Hepatocyte (in vitro differentiated cells): ENCODE measurements at regions not wholly inside any gene's neighbourhood (a gene's known extent, or its start where the extent isn't known, plus 50 kb on each side); places are given as distances from the start of the nearest gene placed in this dataset.

Experiments used
- CTCF ChIP-seq: fragments of 200-600 bp; sonication (generic); IDR thresholded peaks from 2 replicates; pipeline ENCODE4 v1.5.1; 2016; ENCODE audit warnings: antibody characterized with exemption, mild to moderate bottlenecking; ENCODE audit not compliant: poor library complexity
- EZH2 ChIP-seq: fragments of 200-600 bp; sonication (generic); IDR thresholded peaks from 2 replicates; pipeline ENCODE4 v1.6.1; 2016; ENCODE audit warnings: antibody characterized with exemption, mild to moderate bottlenecking, borderline replicate concordance

- TF ChIP-seq CTCF (no peak), EZH2 (no peak)
These were observed 376.9 kb upstream of the CTSO start for GRCh38 chr4:156330436-156331031.
